ENCODE measurements at regions not wholly inside any gene's neighbourhood (a gene's known extent, or its start where the extent isn't known, plus 50 kb on each side); places are given as distances from the start of the nearest gene placed in this dataset.
"Not testable (repeated sequence)": the region's sequence is repeated elsewhere in the genome, so short reads cannot be mapped to it uniquely, and the experiment has no call there.

DNA sequence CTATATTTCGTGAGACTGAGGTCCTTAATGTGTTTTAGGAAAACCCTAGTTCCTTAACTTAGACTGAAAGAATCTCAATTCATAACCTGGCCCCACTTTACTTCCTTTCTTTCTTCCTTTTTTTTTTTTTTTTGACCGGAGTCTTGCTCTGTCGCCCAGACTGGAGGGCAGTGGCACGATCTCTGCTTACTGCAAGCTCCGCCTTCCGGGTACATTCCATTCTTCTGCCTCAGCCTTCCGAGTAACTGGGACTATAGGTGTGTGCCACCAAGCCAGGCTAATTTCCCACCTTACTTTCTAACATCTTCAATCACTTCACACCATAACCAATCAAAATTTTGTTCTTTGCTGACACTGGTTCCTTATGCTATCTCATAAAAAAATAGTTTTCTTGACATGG lies 2097.0 kb downstream of the PCDH9 start:
- no peak overlapping the region for H3K27ac Mint-ChIP-seq
- peaks cover 2% of the 10 kb centered on the region for H3K27me3 Mint-ChIP-seq (ENCODE audit: low read depth, poor library complexity)
- no peaks in the 10 kb centered on the region for H3K36me3 Mint-ChIP-seq (ENCODE audit: low read depth)
- no peak overlapping the region for H3K4me3 Mint-ChIP-seq
- DNase-seq: no peak
- H3K9me3 Mint-ChIP-seq: no peaks in the 10 kb centered on the region
- TF ChIP-seq, protein P1, sequence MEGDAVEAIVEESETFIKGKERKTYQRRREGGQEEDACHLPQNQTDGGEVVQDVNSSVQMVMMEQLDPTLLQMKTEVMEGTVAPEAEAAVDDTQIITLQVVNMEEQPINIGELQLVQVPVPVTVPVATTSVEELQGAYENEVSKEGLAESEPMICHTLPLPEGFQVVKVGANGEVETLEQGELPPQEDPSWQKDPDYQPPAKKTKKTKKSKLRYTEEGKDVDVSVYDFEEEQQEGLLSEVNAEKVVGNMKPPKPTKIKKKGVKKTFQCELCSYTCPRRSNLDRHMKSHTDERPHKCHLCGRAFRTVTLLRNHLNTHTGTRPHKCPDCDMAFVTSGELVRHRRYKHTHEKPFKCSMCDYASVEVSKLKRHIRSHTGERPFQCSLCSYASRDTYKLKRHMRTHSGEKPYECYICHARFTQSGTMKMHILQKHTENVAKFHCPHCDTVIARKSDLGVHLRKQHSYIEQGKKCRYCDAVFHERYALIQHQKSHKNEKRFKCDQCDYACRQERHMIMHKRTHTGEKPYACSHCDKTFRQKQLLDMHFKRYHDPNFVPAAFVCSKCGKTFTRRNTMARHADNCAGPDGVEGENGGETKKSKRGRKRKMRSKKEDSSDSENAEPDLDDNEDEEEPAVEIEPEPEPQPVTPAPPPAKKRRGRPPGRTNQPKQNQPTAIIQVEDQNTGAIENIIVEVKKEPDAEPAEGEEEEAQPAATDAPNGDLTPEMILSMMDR (IDR thresholded peaks at IDR 0.05): no peak
- no peaks in the 10 kb centered on the region for H3K4me1 Mint-ChIP-seq

DNA sequence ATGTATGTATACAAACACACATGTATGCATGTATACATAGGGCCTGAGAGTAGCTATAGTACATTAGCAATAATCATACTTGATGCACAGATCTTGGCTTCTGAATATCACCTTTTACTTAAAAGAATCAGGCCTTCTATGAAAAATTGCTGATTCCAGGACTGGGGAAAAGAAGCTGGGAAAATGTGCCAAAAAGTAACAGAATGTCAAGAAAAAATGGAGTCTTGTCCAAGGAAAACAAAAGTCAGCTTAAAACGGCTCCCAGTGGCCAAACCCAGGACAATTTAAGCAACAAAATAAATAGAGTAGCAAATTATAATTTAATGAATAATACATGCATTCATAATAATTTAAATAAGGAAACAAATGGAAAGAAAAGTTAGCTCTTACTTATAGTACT lies 2104.9 kb downstream of the PCDH9 start:
- Mint-ChIP-seq H3K4me1 (peaks cover 6% of the 10 kb centered on the region), H3K27me3 (ENCODE audit: low read depth, poor library complexity) (peaks cover 2% of the 10 kb centered on the region), H3K36me3 (ENCODE audit: low read depth) (no peaks in the 10 kb centered on the region), H3K9me3 (no peaks in the 10 kb centered on the region), H3K4me3 (no peak overlapping the region), H3K27ac (no peak overlapping the region)
- no peak for DNase-seq
- TF ChIP-seq, protein P1 (IDR thresholded peaks at IDR 0.05): no peak

DNA sequence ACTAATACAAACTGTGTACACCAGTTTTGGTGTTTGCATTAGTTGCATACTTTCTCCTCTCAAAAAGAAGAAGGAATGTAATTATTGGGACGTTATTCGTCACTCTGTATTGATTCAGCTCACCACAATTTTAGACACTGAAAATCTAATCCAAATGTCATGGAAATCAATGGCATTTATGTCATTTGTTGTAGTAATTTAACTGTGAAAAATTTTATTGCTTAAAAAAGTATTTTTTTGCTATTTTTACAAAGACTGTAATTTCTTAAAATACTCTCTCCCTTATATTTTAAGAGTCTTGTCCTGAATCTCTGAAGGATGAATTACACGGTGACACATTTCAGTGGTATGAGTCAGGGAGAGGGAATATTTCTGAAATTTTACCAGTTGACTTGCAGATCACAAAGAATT lies 2117.6 kb downstream of the PCDH9 start:
- H3K9me3 Mint-ChIP-seq: peaks cover 16% of the 10 kb centered on the region
- no peaks in the 10 kb centered on the region for H3K36me3 Mint-ChIP-seq (ENCODE audit: low read depth)
- no peak overlapping the region for H3K27ac Mint-ChIP-seq
- TF ChIP-seq, protein P1 (IDR thresholded peaks at IDR 0.05): no peak
- DNase-seq: no peak
- H3K4me1 Mint-ChIP-seq: peaks cover 5% of the 10 kb centered on the region
- H3K27me3 Mint-ChIP-seq (ENCODE audit: low read depth, poor library complexity): no peaks in the 10 kb centered on the region
- H3K4me3 Mint-ChIP-seq: no peak overlapping the region

DNA sequence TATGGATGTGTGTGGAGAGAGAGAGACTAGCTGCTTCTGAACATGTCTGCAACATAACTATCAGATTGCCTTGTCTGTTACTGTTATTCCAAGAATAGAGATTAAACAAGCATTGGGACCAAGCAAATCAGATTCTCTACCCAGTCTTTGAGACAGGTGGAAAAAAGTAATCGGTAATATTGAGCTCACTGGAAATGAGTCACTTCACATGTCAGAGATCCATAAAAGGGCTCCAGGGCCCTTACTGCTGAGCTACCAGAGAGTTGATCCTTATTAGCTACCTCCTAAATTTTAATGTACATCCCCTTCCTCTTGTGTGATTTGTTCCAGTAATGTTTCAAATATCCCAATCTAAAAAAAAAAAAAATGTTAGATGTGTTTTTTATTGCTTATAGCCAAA lies 2118.0 kb downstream of the PCDH9 start:
- Mint-ChIP-seq H3K27ac (no peak overlapping the region), H3K36me3 (ENCODE audit: low read depth) (no peaks in the 10 kb centered on the region), H3K4me3 (no peak overlapping the region), H3K27me3 (ENCODE audit: low read depth, poor library complexity) (no peaks in the 10 kb centered on the region), H3K9me3 (peaks cover 20% of the 10 kb centered on the region), H3K4me1 (peaks cover 5% of the 10 kb centered on the region)
- DNase-seq: no peak
- TF ChIP-seq, protein P1 (IDR thresholded peaks at IDR 0.05): no peak

DNA sequence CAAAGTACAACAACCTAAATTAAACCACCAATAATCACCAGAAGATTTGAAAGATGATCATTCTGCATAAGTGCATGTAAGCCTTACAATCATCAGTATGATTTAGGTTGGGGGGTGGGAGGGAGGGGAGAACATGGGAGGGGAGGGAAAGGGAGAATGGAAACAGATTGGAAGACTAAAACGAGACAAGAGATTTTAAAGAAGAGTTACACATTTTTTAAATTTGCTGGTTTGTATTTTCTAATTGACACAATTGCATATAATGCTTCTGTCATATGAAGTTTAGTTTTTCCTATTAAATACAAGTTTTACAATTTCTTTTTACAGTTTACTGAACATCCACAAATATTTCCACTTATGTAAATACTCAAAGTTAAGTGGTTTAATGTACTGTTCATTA lies 2118.9 kb downstream of the PCDH9 start:
- no peaks in the 10 kb centered on the region for H3K27me3 Mint-ChIP-seq (ENCODE audit: low read depth, poor library complexity)
- no peaks in the 10 kb centered on the region for H3K36me3 Mint-ChIP-seq (ENCODE audit: low read depth)
- H3K4me1 Mint-ChIP-seq: peaks cover 5% of the 10 kb centered on the region
- no peak for DNase-seq
- TF ChIP-seq, protein P1 (IDR thresholded peaks at IDR 0.05): no peak
- no peak overlapping the region for H3K27ac Mint-ChIP-seq
- H3K9me3 Mint-ChIP-seq: peaks cover 29% of the 10 kb centered on the region
- no peak overlapping the region for H3K4me3 Mint-ChIP-seq

DNA sequence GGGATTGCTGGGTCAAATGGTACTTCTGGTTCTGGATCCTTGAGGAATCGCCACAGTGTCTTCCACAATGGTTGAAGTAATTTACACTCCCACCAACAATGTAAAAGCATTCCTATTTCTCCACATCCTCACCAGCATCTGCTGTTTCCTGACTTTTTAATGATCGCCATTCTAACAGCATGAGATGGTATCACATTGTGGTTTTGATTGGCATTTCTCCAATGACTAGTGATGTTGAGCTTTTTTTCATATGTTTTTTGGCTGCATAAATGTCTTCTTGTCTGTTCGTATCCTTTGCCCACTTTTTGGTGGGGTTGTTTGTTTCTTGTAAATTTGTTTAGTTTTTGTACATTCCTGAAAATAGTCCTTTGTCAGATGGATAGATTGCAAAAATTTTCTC lies 2125.7 kb downstream of the PCDH9 start:
- H3K36me3 Mint-ChIP-seq (ENCODE audit: low read depth); H3K4me1 Mint-ChIP-seq: not testable (repeated sequence)

More for the DNA sequence above, 2125.7 kb downstream of the PCDH9 start:
- H3K4me3 Mint-ChIP-seq; DNase-seq; H3K27me3 Mint-ChIP-seq (ENCODE audit: low read depth, poor library complexity); H3K27ac Mint-ChIP-seq: not testable (repeated sequence)
- H3K9me3 Mint-ChIP-seq: peaks cover 45% of the 10 kb centered on the region
